ELF-1 (cell line): ENCODE measurements at regions not wholly inside any gene's neighbourhood (a gene's known extent, or its start where the extent isn't known, plus 50 kb on each side); places are given as distances from the start of the nearest gene placed in this dataset.

ENCODE experiments used
- DNase-seq: peaks from one replicate; pipeline ENCODE4 v3.0.0-alpha.2; 2016; ENCODE audit warnings: low read depth, low spot score

DNA sequence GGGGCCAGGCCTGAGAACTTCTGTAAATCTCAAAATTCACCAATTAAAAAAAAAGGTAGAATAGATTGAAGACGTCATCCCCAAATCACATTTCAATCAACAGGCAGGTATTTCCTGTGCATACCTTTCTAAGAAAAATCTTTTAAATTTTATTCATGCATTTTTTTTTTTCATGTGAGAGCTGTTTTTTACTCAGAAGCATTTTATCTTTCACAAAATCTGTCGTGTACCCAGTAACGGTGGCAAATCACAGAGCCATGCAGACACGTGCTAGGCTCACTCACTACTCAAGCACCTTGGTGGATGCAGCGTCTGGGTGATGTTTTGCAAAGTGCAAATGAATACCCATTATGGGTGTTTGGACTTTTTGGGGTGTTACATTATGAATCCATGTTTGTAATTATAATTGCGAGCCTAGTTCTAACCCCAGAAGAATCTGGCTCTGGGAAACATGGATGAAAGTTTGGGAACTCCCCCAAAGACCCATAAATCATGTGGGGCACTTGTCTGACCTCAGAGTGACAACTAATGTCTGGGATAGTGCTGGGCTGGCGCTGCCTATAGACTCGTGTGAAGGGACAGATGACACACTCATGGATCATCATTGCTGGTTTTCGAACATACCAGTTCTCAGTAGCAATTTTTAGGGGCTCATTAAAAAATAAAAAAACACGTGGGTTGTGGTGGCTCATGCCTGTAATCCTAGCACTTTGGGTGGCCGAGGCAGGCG lies 335.2 kb downstream of the LPIN1 start:
- DNase-seq = no peak

DNA sequence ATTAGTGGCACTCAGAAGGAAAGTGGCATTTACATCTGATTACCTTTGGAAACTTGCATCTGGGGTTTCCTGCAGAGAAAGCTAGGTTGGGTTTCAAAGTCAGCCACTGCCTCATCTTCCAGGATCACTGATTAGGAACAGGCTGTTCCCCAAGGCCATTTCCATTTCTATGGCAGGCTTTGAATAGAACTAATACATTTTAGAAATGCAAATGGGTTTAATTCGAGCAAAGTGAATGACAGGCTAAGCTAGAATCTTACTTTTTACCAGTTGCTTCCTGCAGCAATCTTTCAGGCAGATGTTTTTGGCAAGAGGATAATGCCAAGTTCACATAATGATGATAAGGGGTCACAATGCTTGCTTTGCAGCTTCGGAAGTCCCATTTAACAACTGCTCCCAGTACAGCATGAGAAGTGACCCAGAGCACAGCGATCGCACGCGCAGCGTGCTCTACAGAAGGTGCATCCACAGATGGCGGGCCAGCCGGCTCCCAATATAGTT lies 336.7 kb downstream of the LPIN1 start:
- DNase-seq = peak; percentile 49

DNA sequence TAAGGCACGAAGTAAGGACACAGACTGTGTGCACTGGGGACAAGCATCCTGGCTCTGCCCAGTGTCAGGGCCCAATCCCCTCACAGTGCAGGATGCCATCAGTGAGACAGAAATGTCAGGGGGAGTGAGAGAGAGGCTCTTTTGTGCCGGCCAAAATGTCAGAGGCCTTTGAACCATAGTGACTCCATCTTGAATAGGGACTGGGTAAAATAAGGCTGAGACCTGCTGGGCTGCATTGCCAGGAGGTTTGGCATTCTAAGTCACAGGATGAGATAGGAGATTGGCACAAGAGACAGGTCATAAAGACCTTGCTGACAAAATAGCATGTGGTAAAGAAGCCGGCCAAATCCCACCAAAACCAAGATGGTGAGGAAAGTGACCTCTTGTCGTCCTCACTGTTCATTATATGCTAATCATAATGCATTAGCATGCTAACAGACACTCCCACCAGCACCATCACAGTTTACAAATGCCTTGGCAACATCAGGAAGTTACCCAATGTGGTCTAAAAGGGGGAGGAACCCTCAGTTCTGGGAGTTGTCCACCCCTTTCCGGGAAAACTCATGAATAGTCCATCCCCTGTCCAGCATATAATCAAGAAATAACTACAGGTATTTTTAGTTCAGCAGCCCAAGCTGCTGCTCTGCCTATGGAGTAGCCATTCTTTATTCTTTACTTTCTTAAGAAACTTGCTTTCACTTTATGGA lies 337.4 kb downstream of the LPIN1 start:
- no peak for DNase-seq

DNA sequence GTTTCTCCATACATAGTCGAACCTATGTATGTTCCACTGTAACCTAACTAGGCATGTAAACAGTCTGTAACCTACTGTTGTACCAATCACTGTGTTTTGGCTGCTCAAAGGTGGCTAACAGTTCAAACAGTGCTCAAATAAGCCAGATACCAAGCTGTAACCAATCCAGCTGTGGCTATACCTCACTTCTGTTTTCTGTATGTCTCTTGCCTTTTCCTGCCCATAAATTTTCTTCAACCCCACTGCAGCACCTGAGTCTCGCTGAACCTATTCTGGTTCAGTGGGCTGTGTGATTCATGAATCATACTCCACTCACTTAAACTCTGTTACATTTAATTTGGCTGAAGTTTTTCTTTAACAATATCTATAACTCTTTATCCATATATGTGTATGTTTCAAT lies 340.7 kb downstream of the LPIN1 start:
- no peak for DNase-seq

DNA sequence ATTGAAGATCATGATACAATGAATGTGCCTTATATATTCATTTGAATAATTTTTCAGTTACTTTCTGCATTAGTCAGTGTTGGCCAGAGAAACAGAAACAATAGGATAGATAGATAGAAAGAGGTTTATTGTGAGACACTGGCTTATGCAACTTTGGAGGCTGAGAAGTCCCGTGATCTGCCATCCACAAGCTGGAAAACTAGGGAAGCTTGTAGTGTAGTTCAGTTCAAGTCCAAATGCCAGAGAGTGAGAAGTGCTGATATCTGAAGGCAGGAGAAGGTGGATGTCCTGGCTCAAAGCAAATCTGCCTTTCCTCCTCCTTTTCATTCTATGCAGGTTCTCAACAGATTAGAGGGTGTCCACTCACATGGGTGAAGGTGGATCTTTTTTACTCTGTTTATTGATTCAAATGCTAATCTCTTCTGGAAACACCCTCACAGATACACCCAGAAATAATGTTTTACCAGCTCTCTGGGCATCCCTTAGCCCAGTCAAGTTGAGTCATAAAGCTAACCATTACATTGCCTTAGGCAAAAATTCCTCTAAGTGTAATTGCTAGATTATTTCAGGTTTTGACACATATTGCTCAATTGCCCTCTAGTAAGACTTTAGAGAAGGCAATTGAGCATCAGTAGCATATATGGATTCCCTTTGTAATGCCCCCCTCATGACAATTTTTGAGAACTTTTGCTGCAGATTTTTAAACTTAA lies 341.4 kb downstream of the LPIN1 start:
- no peak for DNase-seq

DNA sequence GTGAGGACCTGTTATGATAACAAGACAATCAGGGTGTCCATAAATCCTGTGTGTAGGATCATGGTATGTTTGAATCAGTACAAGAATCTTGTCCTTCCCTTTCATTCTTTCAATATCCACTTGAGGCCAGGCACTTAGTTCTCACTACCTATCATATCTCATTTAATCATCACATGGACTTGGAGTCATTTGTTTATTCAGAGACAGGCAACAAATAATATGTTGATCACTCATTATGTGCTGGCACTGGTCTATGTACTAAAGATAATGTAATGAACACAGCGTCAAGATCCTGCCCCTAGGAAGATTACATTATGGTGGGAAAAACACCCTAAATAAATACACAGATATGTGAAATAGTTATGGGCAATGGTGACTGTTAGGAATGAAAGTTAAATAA lies 342.6 kb downstream of the LPIN1 start:
- DNase-seq = no peak

DNA sequence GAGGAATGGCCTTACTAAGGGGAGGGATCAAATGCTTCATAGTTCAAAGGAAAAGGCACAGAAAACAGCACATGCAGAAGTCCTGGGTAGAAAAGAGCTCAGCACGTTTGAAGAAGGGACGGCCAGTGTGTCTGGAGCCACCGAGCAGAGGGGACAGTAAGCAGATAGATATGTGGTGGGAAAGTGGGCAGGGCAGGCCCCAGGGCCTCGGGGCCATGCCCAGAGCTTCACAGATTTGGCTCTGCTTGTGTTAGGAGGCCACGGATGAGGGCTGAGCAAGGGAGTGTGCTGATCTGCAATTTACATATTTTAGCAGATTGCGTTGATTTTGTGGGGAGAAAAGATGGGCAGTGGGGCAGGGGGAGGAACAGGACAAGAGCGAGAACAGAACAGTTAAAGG lies 343.1 kb downstream of the LPIN1 start:
- no peak for DNase-seq

DNA sequence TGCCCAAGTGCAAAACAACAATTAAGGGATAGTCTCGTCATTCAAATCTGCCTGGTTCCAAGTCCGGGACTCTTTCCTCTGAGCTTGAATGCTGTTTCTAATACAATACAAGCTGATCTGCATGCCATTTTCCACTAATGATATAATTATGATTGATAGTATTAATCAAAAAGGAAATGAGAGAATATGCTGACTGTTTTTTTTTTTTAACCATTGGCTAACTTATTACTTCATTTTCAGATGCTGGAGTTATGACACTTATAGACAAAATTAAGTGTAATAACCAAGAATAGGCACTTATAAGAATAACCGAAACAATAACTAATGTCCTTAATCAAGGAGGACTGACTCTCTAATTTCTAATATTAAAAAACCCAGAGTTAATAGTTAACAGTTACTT lies 343.6 kb downstream of the LPIN1 start:
- DNase-seq = no peak

DNA sequence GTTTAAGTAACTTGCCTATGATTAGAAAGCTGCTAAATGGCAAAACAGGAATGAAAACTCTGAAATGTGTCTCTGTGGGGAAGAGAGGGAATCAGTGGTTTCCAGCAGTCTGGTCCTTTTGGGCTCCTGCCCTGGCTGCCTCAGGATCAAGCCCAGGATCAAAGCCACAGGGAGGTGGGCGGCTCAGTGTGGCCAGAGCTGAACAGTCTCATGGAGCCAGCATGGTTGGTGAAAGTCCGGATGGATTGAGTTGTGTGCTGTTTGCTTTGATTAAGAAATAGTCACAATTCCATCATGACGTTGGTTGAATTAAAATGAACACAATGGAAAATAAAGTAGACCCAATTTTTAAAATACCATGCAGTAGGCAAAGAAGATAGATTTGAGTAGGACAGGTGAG lies 344.2 kb downstream of the LPIN1 start:
- DNase-seq = no peak

DNA sequence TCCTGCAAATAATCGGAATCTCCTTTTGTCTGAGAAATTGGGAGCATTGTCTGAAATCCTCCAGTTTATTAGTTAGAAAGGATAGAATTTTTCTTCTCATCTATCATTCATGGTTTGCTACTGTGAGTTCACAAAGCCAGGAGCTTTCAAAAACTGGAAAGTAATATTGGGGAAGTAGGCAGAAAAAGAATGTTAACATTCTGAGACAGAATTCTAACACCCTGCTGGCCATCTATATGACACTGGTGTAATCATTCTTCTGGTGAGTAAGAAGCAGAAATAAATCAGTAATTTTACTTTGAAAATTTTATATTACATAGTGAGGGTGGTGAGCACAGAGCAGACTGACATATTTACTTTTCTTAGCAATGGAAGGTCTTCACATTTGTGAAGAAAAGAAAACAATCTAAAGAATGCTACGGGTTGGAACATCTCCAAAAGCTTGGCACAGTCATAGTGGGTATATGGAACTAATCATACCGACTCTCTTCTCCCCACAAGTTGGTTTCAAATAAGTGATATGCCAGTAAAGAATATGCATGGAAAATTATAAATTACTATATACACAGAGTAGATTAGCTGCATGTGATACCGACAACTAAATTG lies 344.9 kb downstream of the LPIN1 start:
- DNase-seq = no peak

DNA sequence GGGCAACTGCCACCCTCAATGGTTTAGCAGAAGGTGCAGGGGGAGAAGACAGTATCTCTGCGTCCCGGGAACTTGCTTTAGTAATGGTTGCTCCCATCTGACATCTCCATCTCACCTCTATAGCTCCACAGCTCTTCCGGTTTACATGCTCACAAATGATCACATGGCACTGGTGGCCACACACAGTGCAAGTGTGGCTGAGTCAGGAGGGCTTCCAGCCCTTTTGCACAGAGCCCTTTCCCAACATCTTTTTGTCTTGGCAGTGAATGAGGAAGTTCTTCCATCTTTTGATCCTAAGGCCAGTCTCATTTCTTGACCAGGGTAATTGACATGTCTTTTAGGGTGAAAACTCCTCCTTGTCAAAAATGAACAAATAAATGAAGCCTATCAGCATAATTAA lies 347.7 kb downstream of the LPIN1 start:
- no peak for DNase-seq

DNA sequence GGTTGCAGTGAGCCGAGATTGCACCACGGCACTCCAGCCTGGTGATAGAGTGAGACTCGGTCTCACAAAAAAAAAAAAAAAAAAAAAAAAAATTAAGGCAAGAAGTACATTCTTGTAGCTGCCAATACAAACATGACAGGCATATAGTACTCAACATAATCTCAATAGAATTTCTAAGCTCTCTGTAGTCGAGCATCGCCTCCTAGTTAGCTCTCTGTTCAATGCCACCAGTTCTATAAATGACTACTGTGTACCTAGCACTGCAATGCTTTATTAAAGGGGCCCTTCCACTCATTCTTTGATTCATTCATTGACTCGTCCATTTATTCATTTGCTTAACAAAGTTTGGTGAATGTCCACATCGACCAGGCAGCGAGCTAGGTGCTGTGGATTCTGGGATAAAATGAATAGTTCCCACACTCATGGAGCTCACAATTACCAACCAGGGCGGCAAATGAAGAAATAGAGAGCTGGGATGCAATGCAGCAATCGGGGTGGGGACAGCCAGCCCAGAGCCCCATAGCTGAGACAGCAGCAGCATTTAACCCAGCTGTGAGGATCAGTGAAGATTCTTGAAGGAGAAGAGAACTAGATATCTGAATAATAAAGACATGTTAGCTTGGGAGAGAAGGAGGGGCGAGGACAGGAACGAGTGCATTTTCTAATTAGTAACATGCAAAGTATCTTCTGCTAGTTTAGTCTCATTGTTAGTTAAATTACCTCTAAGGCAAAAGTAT lies 349.8 kb downstream of the LPIN1 start:
- no peak for DNase-seq

DNA sequence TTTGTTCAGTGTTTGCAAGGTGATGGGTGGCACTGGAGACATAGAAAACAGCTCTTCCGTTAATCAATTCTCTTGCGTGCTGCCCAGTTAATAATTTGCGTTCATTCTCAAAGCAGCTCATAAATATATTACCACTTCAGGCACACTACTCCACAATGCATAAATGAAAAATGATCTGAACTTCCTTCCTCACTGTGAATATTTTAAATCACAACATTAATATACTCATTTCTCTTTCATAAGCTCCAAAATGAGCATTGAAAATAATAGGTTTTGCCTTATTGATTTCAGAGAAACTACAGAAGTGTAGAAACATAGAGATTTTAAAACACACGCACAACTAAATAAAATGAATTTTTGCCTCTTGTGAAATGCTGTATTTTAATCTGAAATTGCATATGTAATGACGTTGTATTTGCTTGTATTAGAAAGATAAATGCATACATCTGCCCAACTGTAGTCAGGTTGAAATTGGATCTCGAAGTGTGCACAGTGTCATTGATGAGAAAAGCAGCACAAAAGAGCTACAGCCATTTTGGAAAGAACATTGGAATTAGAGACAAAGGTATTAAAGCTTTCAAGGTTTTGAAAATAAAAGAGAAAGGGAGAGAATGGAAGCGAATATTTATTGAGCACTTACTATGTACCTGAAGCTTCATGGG lies 350.5 kb downstream of the LPIN1 start:
- DNase-seq = no peak

DNA sequence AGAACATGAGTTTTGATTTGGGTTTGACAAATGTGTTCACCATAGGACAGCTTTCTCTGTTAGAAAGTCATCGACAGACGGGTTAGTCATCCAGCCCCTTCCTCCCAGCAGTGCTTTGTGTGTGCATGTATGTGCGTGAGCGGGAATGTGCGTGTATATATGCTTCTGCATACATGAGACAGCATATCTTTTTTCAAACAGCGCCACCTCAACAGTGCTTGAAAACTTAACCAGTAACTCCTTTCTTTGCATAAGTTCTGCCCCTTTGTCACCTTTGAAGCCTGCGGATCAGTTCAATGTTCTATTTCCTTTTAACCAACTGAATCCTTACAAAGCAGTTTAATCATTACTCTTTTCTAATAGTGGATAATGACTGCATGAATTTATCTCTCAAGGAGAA lies 351.4 kb downstream of the LPIN1 start:
- no peak for DNase-seq

DNA sequence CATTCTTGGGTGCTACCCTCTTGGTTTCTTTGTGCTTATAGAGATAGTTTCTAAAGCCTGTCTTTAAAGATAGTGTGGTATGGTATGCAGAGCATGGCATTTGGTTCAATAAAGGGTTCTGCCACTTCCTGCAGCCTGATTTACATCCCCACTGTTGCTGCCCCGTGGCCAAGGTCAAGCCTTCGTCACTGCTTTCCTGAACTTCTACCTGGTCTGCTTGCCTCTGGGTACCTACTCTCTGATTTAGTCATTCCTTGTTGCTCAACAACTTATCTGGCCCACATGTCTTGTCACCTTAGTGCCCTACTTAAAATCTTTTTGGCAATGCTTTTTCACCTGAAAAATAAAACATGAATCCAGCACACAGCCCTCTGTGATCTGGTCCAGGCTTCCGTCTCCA lies 352.9 kb downstream of the LPIN1 start:
- no peak for DNase-seq

DNA sequence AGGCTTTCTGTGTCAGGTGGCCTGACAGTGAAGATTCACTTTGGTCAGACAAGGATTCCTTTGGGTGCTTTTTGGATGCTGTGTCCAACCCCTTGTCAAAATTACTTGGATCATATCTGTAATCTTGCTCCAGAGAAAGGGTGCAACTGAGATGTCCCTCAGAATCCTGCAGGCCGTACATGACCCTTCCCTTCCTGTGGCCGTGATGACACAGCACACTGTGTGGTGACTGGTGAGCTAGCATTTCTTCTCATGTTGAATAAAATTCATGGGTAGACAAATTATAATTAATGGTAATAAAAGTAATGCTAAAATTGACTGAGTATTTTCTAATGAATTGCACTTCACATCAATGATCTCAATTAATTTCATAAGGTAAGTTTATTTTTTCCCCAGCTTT lies 356.2 kb downstream of the LPIN1 start:
- no peak for DNase-seq

DNA sequence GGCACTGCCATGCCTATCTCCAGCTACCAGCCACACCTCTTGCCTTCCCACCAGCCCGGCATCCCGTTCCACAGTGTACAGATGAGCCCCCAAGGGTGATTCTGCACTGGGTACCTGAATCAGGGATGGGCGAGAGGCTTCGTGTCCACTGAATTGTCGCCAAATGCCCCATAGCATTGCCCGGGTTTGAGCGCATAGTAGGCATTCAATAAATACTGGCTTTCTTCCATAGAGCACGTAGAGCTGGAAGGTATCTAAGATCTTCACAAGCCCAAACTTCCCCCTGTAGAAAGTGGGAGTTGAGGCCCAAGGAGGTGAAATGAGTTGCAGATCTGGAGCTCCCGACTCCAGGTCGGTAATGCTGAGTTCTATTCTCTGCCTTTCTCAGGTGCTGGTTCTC lies 358.7 kb downstream of the LPIN1 start:
- DNase-seq = no peak

DNA sequence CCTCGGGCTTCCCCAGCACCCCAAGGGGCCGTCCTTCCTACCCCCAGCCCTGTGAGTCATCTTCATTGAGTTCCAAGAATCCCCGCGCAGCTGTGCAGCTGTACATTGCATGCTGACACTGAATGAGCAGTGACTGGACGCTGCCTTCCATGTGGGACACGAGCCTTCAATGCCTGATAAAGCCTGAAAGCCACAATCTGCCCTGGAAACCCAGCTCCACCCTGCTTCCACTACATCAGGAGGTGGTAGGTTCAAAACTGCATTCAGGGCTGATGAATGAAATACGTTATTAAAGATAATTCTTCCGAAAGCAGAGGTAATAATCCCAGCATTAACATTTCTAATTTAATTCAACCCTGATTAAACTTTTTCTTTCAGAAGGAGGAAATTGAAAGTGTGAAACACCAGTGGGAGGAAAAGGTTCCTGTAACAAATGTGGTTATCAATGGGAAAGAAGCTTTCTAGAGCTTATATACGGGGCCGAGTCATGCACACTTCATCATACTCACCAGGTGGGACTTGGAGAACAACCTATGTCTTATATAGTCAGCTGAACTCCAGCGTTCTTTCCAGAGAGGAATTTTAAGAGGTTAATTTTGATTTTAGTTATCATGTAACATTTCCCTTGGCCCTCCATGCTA lies 360.1 kb downstream of the LPIN1 start:
- DNase-seq = peak; percentile 34

DNA sequence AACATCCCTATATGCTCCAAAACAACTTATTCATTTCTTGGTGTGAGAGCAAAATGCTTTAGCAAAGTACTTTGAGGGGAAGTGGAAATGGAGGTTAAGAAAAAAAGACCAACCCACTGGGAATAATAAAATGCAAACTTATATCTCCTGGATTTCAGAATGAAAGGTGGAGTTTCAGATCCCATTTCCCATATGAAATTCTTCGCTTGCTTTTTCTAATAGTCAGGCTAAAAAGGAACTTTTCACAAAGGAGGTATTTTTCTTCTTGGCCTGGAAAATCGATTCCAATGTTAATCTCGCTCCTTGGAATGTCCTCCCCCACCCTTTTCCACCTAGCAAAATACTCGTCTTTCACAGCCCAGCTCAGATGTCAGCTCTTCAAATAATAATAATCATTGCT lies 360.9 kb downstream of the LPIN1 start:
- no peak for DNase-seq

DNA sequence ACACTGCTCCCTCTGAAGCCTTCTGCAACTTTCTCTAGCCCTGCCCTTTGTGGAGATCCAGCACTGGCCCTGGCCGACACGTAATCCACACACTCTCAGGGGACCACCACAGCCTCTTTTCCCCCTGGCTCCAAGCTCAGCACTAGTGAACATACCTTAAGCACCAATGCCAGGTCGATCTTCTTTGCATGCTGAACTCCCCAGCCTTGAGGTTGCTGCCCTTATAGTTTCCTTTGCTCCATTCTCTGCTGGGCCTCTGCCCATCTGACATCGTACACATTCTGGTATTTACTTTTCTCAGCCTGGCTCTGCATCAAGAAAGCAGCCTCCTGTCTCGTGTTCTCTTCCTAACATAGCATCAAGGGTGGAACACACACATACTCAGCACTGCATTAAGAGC lies 361.5 kb downstream of the LPIN1 start:
- no peak for DNase-seq
